GM12878 (cell line): ENCODE measurements at regions not wholly inside any gene's neighbourhood (a gene's known extent, or its start where the extent isn't known, plus 50 kb on each side); places are given as distances from the start of the nearest gene placed in this dataset.

Experiments used
- ATAC-seq: fragments of 200-7000 bp; cut with Tn5 transposase; 3 replicates; pipeline ENCODE4 v1.9.1; 2020; ENCODE audit warnings: mild to moderate bottlenecking, moderate library complexity
- BruUV-seq: library from RNA; stranded (reverse); fragments of 400-500 nt; replicated peaks from 2 replicates; lab custom pipeline; 2021; lab: Mats Ljungman, UMichigan
- CTCF ChIA-PET: fragments of 300-600 bp; sonication (Branson Sonifier 250); formaldehyde crosslinking; extraction: SDS; loops from one replicate; lab custom pipeline; 2021; ENCODE audit warnings: inconsistent platforms; lab: Yijun Ruan, JAX
- POLR2A ChIA-PET: fragments of 350-600 bp; formaldehyde crosslinking; extraction: SDS; loops from one replicate; lab custom pipeline; 2021; ENCODE audit warnings: inconsistent platforms; lab: Charles Lee
- RAD21 ChIA-PET: fragments of 300-600 bp; sonication (Branson Sonifier 250); formaldehyde crosslinking; loops from one replicate; lab custom pipeline; 2023; ENCODE audit warnings: antibody characterized with exemption; ENCODE audit not compliant: unreplicated experiment; lab: Charles Lee
- SMC1A ChIA-PET: fragments of 300-600 bp; sonication (Branson Sonifier 250); formaldehyde crosslinking; loops from one replicate; lab custom pipeline; 2023; ENCODE audit not compliant: unreplicated experiment, uncharacterized antibody; lab: Charles Lee
- DNase-seq: peaks from one replicate; pipeline ENCODE4 v3.0.0-alpha.2; 2011; ENCODE audit warnings: low read depth, low spot score
- FAIRE-seq: peaks from 3 replicates; lab custom pipeline; 2011; peaks lifted over from hg19 to GRCh38; lab: Jason Lieb, UNC
- H2AFZ ChIP-seq: 2 replicates; pipeline ENCODE4 v1.6.0; 2011; ENCODE audit warnings: low read depth, low read length, control low read depth; ENCODE audit not compliant: control insufficient read depth
- H3K27ac ChIP-seq: 2 replicates; pipeline ENCODE4 v1.5.1; 2011; ENCODE audit warnings: control low read depth; ENCODE audit not compliant: control insufficient read depth, insufficient read depth
- H3K27me3 ChIP-seq, 2 experiments: replicated peaks in 1 of 2; 2 replicates each; pipeline versions ENCODE4 v1.6.0 to v1.6.1; 2011; ENCODE audit warnings: low read length in 1 of 2; ENCODE audit not compliant: control insufficient read depth in 2 of 2, insufficient read depth in 2 of 2
- H3K36me3 ChIP-seq, 2 experiments: 2 replicates each; pipeline ENCODE4 v1.5.1; 2011; ENCODE audit warnings: low read length in 1 of 2; ENCODE audit not compliant: control insufficient read depth in 2 of 2, insufficient read depth in 2 of 2
- H3K4me1 ChIP-seq: 2 replicates; pipeline ENCODE4 v1.6.1; 2011; ENCODE audit warnings: mild to moderate bottlenecking, low read length, moderate library complexity, mixed read lengths; ENCODE audit not compliant: control insufficient read depth, insufficient read depth
- H3K4me2 ChIP-seq: 2 replicates; pipeline ENCODE4 v1.6.0; 2011; ENCODE audit warnings: control low read depth; ENCODE audit not compliant: control insufficient read depth, insufficient read depth
- H3K4me3 ChIP-seq: fragments of 200-600 bp; sonication (generic); 2 replicates; pipeline ENCODE4 v1.5.1; 2016
- H3K79me2 ChIP-seq: 2 replicates; pipeline ENCODE4 v1.6.0; 2011; ENCODE audit warnings: low read length; ENCODE audit not compliant: control insufficient read depth, insufficient read depth
- H3K9ac ChIP-seq: 2 replicates; pipeline ENCODE4 v1.8.0; 2011; ENCODE audit warnings: low read length, control low read depth, mixed read lengths; ENCODE audit not compliant: control insufficient read depth, insufficient read depth
- H3K9me3 ChIP-seq: replicated peaks from 3 replicates; pipeline ENCODE4 v1.5.1; 2011; ENCODE audit warnings: mild to moderate bottlenecking, low read length; ENCODE audit not compliant: control insufficient read depth, insufficient read depth
- H4K20me1 ChIP-seq: 2 replicates; pipeline ENCODE4 v1.6.0; 2011; ENCODE audit not compliant: control insufficient read depth, insufficient read depth
- ETV6 ChIP-seq, 2 experiments: fragments of 450-650 bp in 1 of 2; IDR thresholded peaks in 1 of 2; conservative IDR thresholded peaks in 1 of 2; 2 replicates each; pipeline ENCODE4 v1.6.1; 2014; ENCODE audit warnings: antibody characterized with exemption in 1 of 2, borderline replicate concordance in 1 of 2, low read depth in 1 of 2, mild to moderate bottlenecking in 1 of 2, moderate library complexity in 1 of 2
- LARP7 ChIP-seq: fragments of 450-650 bp; IDR thresholded peaks from 2 replicates; pipeline ENCODE4 v1.6.1; 2017; ENCODE audit warnings: mild to moderate bottlenecking
- MYC ChIP-seq: IDR thresholded peaks from 2 replicates; pipeline ENCODE4 v1.6.1; 2011; ENCODE audit warnings: mild to moderate bottlenecking, low read length, moderate library complexity, inconsistent platforms; ENCODE audit not compliant: insufficient read depth, insufficient replicate concordance, insufficient read length, severe bottlenecking
- REST ChIP-seq: IDR thresholded peaks from 2 replicates; pipeline ENCODE4 v1.6.1; 2012; ENCODE audit warnings: mild to moderate bottlenecking, low read depth, low read length
- TCF12 ChIP-seq: IDR thresholded peaks from 2 replicates; pipeline ENCODE4 v1.6.1; 2011; ENCODE audit warnings: low read depth, mild to moderate bottlenecking, low read length
- WGBS: methylation state at CpG from one replicate; pipeline ENCODE4 v1.1.6; 2016; ENCODE audit warnings: low lambda C conversion rate; ENCODE audit not compliant: insufficient replicate concordance, insufficient coverage; ENCODE audit errors: missing lambda C conversion rate; 5-methylcytosine and 5-hydroxymethylcytosine counted together
- in situ Hi-C: fragments of 300-500 bp; cut with MboI; formaldehyde crosslinking; loops from 9 replicates; pipeline ENCODE4 v1.14.3; 2018; ENCODE audit warnings: mixed read lengths
- intact Hi-C: fragments of 100-400 bp; cut with micrococcal nuclease; formaldehyde crosslinking; loops from one replicate; pipeline ENCODE4 v1.14.2; 2022; ENCODE audit not compliant: unreplicated experiment
- TF ChIP-seq, protein P1 (sequence below): IDR thresholded peaks from 2 replicates; pipeline ENCODE4 v1.6.1; 2012; ENCODE audit warnings: low read depth, low read length, improper control_type of control experiment

DNA sequence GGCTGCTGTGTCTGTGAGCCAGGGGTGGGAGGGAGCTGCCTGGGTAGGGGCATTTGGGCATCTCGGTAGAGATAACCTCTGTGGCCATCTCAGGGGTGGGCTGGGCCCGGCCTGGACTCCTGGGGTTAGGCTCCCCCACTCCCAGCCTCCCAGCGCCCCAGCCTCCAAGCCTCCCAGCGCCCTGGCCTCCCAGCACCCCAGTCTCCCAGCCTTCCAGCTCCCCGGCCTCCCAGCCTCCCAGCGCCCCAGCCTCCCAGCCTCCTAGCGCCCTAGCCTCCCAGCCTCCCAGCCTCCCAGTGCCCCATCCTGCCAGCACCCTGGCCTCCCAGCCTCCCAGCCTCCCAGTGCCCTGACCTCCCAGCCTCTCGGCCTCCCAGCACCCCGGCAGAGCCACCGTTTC lies 85.1 kb upstream of the TTC34 start (continued):
- TF ChIP-seq REST, result no peak
- TF ChIP-seq, protein P1, sequence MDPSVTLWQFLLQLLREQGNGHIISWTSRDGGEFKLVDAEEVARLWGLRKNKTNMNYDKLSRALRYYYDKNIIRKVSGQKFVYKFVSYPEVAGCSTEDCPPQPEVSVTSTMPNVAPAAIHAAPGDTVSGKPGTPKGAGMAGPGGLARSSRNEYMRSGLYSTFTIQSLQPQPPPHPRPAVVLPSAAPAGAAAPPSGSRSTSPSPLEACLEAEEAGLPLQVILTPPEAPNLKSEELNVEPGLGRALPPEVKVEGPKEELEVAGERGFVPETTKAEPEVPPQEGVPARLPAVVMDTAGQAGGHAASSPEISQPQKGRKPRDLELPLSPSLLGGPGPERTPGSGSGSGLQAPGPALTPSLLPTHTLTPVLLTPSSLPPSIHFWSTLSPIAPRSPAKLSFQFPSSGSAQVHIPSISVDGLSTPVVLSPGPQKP, result no peak

GRCh38 chr1:2887941-2888855 lies 86.7 kb upstream of the TTC34 start:
- H3K27me3 ChIP-seq, result no peaks in the 10 kb centered on the region
- H3K79me2 ChIP-seq, result no peaks in the 10 kb centered on the region
- H3K9me3 ChIP-seq, result no peaks in the 10 kb centered on the region; the same call in 2 of the 3 replicates
- 3% methylated on average over 25 of the region's 28 CpGs for WGBS
- H3K4me1 ChIP-seq, result no peaks in the 10 kb centered on the region
- CTCF ChIA-PET, result no interaction called here
- in situ Hi-C loops, result no loop called here
- SMC1A ChIA-PET, result no interaction called here
- no peak overlapping the region for H3K4me3 ChIP-seq
- POLR2A ChIA-PET, result no interaction called here
- RAD21 ChIA-PET, result no interaction called here
- H3K27ac ChIP-seq, result no peak overlapping the region
- H3K36me3 ChIP-seq, result no peaks in the 10 kb centered on the region
- ATAC-seq (no peak), DNase-seq (no peak), FAIRE-seq (no peak)
- BruUV-seq, result no TSS peak
- H3K9ac ChIP-seq, result no peak overlapping the region
- intact Hi-C loops, result no loop called here
- no peak overlapping the region for H2AFZ ChIP-seq
- H4K20me1 ChIP-seq, result no peaks in the 10 kb centered on the region
- no peak overlapping the region for H3K4me2 ChIP-seq
- TF ChIP-seq TCF12 (no peak), ETV6 (conservative IDR thresholded peaks at IDR 0.05 in 1 of 2, IDR thresholded peaks at IDR 0.05 in 1 of 2; ENCODE audit: borderline replicate concordance in 1 of 2, low read depth in 1 of 2) (no peak), LARP7 (no peak), MYC (no peak)
